ENCODE measurements at regions not wholly inside any gene's neighbourhood (a gene's known extent, or its start where the extent isn't known, plus 50 kb on each side); places are given as distances from the start of the nearest gene placed in this dataset.

- no peak for DNase-seq
Measured at GRCh38 chr18:45505497-45506206, 109.6 kb upstream of the SLC14A2 start.

- no peak for DNase-seq
Measured at GRCh38 chr18:45506951-45507350, 108.3 kb upstream of the SLC14A2 start.

GRCh38 chr18:45509535-45509934 is 105.7 kb upstream of the SLC14A2 start:
- DNase-seq, result no peak

- DNase-seq, result no peak
Measured at GRCh38 chr18:45510656-45511055, 104.6 kb upstream of the SLC14A2 start.

- no peak for DNase-seq
Measured at GRCh38 chr18:45512363-45512953, 102.8 kb upstream of the SLC14A2 start.

- no peak for DNase-seq
Measured at GRCh38 chr18:45517181-45517741, 98.0 kb upstream of the SLC14A2 start.

- no peak for DNase-seq
Measured at GRCh38 chr18:45518311-45519155, 96.7 kb upstream of the SLC14A2 start.

GRCh38 chr18:45519411-45520280 is 95.6 kb upstream of the SLC14A2 start:
- DNase-seq, result no peak

- DNase-seq, result no peak
Measured at GRCh38 chr18:45521136-45521535, 94.1 kb upstream of the SLC14A2 start.

GRCh38 chr18:45521777-45522176 is 93.5 kb upstream of the SLC14A2 start:
- DNase-seq, result no peak

GRCh38 chr18:45522371-45522770 is 92.9 kb upstream of the SLC14A2 start:
- DNase-seq, result no peak

GRCh38 chr18:45525301-45525700 is 90.0 kb upstream of the SLC14A2 start:
- no peak for DNase-seq

- no peak for DNase-seq
Measured at GRCh38 chr18:45526114-45526841, 89.0 kb upstream of the SLC14A2 start.

GRCh38 chr18:45527891-45528290 is 87.4 kb upstream of the SLC14A2 start:
- no peak for DNase-seq

GRCh38 chr18:45528712-45529336 is 86.5 kb upstream of the SLC14A2 start:
- DNase-seq, result no peak

GRCh38 chr18:45538444-45538843 is 76.8 kb upstream of the SLC14A2 start:
- DNase-seq, result no peak

- no peak for DNase-seq
Measured at GRCh38 chr18:45539491-45539891, 75.8 kb upstream of the SLC14A2 start.

- no peak for DNase-seq
Measured at GRCh38 chr18:45540125-45540524, 75.2 kb upstream of the SLC14A2 start.

- DNase-seq, result no peak
Measured at GRCh38 chr18:45541421-45541820, 73.9 kb upstream of the SLC14A2 start.

- DNase-seq, result no peak
Measured at GRCh38 chr18:45542043-45542442, 73.2 kb upstream of the SLC14A2 start.

GRCh38 chr18:45547910-45548309 is 67.4 kb upstream of the SLC14A2 start:
- DNase-seq, result no peak

All from NCI-H1930 (cell line).